Breast epithelium (tissue), 3 donors: ENCODE measurements at regions not wholly inside any gene's neighbourhood (a gene's known extent, or its start where the extent isn't known, plus 50 kb on each side); places are given as distances from the start of the nearest gene placed in this dataset.

Experiments used
- POLR2A ChIP-seq: fragments of 450-650 bp; IDR thresholded peaks from one replicate; pipeline ENCODE4 v1.6.1; 2016; ENCODE audit warnings: antibody characterized with exemption, mild to moderate bottlenecking, moderate library complexity
- POLR2AphosphoS5 ChIP-seq, 3 donors: sonication (generic); formaldehyde crosslinking; IDR thresholded peaks; one replicate each; pipeline ENCODE4 v1.6.1; 2017; ENCODE audit warnings: antibody characterized with exemption in 3 of 3
- TF ChIP-seq, protein P1 (sequence below), 3 donors: fragments of 450-650 bp; IDR thresholded peaks; one replicate each; pipeline ENCODE4 v1.5.1; 2016 to 2017; ENCODE audit warnings: antibody characterized with exemption in 3 of 3, mild to moderate bottlenecking in 3 of 3, moderate library complexity in 3 of 3

GRCh38 chr6:22673474-22673873, 104.1 kb downstream of the HDGFL1 start:
- no peak for TF ChIP-seq POLR2AphosphoS5 (IDR thresholded peaks at IDR 0.05)
- TF ChIP-seq, protein P1, sequence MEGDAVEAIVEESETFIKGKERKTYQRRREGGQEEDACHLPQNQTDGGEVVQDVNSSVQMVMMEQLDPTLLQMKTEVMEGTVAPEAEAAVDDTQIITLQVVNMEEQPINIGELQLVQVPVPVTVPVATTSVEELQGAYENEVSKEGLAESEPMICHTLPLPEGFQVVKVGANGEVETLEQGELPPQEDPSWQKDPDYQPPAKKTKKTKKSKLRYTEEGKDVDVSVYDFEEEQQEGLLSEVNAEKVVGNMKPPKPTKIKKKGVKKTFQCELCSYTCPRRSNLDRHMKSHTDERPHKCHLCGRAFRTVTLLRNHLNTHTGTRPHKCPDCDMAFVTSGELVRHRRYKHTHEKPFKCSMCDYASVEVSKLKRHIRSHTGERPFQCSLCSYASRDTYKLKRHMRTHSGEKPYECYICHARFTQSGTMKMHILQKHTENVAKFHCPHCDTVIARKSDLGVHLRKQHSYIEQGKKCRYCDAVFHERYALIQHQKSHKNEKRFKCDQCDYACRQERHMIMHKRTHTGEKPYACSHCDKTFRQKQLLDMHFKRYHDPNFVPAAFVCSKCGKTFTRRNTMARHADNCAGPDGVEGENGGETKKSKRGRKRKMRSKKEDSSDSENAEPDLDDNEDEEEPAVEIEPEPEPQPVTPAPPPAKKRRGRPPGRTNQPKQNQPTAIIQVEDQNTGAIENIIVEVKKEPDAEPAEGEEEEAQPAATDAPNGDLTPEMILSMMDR (IDR thresholded peaks at IDR 0.05), result no peak
- TF ChIP-seq POLR2A, result no peak
